ENCODE measurements at regions not wholly inside any gene's neighbourhood (a gene's known extent, or its start where the extent isn't known, plus 50 kb on each side); places are given as distances from the start of the nearest gene placed in this dataset.

DNA sequence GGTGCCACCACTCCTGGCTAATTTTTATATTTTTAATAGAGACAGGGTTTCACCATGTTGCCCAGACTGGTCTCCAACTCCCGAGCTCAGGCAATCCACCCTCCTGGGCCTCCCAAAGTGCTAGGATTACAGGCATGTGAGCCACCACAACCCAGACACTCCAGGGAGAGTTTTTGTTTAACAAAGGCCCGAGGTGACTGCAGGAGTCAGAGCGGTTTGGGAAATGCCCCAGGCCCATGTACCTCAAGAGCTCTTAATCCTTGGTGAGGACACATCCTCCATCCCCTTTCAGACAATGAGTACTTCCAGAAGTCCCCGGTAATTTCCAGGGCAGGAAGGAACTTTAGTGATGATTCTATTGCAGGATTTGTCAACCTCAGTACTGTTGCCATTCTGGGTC is 176.0 kb downstream of the ESRRB start:
- no peak for DNase-seq (ENCODE audit: low read depth)

DNA sequence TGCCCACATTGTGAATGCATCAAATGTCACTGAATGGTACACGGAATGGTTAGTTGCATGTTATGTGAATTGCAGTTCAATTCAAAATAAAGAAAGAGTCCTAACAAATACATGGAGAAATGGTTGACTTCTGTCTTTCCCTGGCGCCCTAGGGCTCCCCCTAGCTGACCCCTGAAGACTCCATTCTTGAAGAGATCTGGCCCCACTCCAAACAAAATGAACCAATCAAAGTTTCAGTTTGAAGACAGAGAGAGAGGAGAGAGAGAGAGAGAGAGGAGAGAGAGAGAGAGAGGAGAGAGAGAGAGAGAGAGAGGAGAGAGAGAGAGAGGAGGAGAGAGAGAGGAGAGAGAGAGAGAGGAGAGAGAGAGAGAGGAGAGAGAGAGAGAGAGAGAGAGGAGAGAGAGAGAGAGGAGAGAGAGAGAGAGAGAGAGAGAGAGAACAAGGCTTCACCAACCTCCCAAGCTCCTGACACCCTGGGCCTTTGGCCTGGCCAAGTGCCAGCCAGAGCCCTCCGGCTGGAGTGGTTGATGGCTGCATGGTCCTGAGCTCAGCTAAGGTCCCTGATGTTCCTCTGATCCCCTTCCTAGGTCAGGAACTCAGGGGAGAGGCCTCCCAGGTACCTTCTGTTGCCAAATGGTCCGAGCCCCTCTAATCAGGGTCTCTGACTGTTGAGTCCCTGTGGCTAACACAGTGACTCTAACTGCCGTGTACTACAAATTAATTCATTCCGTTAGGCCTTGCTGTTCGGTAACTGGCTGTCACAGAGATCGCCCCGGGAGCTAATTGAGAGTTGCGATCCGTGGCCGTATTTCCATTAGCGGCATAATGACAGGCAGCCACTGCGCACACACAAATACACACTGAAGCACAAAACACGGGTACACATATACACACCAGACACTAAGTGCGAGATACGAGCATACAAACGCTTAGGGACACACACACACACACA is 188.8 kb downstream of the ESRRB start:
- no peak for DNase-seq (ENCODE audit: low read depth)

- no peak for DNase-seq (ENCODE audit: low read depth)
These were observed 190.5 kb downstream of the ESRRB start for GRCh38 chr14:76566439-76566838.

DNA sequence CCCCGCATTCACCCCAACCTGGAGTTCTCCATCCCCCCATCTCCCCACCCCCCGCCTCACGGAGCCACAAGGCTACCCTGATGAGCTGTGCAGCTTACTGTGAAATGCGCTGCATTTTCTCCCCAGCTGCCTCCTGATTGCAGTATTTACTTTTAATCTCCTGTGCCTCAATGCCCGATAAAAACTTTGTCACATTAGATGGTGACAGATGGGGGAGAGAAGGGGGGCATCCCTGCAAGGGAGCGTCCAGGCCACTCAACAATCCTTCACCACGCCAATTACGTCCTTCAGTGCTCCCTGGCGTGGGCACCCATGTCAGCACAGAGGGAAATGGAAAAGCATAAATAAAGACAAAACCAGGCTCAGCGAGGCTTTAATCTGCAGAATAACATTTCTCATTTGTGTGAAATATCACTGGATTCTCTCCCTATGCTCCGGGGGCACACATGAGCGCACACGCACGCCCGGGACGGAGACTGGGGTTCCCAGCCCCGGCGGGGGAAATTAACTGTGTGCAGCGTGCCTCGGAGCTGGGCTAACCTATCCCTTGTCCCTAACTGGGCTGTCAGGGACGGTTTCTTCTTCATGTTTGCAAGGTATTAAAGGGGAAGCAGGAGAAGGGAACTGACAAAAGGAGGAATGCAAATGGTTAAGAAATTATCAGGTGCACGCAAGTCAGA is 186.7 kb upstream of the VASH1 start:
- DNase-seq (ENCODE audit: low read depth), result no peak

- no peak for DNase-seq (ENCODE audit: low read depth)
These were observed 186.2 kb upstream of the VASH1 start for GRCh38 chr14:76575108-76575507.

- no peak for DNase-seq (ENCODE audit: low read depth)
These were observed 185.1 kb upstream of the VASH1 start for GRCh38 chr14:76576047-76576741.

- DNase-seq (ENCODE audit: low read depth), result no peak
These were observed 184.2 kb upstream of the VASH1 start for GRCh38 chr14:76577090-76577489.

DNA sequence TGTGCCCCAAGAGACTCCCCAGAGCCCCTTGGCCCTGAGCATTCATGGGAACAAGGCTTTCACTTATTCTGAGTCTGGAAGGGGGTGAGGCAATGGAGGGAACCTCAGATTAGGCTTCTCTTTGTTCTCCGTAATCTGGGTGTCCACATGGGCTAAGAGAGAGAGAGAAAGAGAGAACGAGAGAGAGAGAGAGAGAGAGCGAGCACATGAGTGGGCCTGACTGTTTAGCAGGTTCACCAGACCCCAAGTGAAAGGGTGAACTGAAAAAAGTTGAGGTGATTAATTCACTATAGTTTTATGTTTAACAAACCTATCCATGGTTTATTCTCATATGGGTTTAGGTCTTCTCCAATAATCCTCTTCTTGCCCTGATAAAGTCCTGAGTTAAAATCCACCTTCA is 183.4 kb upstream of the VASH1 start:
- DNase-seq (ENCODE audit: low read depth), result no peak

GRCh38 chr14:76580399-76580798 is 180.9 kb upstream of the VASH1 start:
- DNase-seq (ENCODE audit: low read depth), result no peak

DNA sequence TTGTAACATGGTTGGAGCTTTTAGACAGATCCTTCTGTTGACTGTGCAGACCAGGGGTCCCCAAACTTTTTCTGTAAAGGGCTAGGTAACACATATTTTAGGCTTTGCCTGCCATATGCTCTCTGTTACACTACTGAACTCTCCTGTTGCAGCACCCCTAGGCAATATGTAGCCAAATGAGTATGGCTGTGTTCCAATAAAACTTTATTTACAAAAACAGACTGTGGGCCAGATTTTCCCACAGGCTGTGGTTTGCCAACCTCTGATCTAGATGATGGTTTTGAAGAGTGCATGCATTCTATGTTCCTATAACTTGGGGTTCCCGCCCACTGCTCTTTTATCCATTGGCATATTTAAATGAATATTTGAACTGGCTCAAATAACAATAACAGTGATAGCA is 180.3 kb upstream of the VASH1 start:
- no peak for DNase-seq (ENCODE audit: low read depth)

GRCh38 chr14:76581592-76581991 is 179.7 kb upstream of the VASH1 start:
- no peak for DNase-seq (ENCODE audit: low read depth)

- DNase-seq (ENCODE audit: low read depth), result no peak
These were observed 178.8 kb upstream of the VASH1 start for GRCh38 chr14:76582447-76582846.

DNA sequence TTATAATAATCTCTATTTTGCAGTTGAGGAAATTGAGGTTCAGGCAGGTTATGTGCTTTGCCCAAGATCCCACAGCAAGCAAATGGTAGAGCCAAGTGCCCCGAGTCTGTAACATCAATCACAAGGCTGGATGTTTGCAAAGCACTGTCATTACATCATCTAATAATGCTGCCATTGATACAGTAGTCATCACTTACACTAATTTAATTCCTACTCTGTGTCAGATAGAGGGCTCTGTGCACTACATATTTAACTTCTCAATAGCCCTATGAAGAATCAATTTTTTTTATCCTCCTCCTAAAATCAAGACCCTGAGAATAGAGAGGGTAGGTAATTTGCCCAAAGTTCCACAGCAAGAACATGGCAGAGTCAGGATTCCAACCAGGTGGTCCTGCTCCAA is 178.1 kb upstream of the VASH1 start:
- no peak for DNase-seq (ENCODE audit: low read depth)

GRCh38 chr14:76583805-76584204 is 177.5 kb upstream of the VASH1 start:
- no peak for DNase-seq (ENCODE audit: low read depth)

GRCh38 chr14:76584271-76584702 is 177.0 kb upstream of the VASH1 start:
- DNase-seq (ENCODE audit: low read depth), result no peak

GRCh38 chr14:76585616-76586015 is 175.7 kb upstream of the VASH1 start:
- DNase-seq (ENCODE audit: low read depth), result no peak

- no peak for DNase-seq (ENCODE audit: low read depth)
These were observed 172.0 kb upstream of the VASH1 start for GRCh38 chr14:76589246-76589645.

GRCh38 chr14:76591266-76591665 is 170.0 kb upstream of the VASH1 start:
- no peak for DNase-seq (ENCODE audit: low read depth)

DNA sequence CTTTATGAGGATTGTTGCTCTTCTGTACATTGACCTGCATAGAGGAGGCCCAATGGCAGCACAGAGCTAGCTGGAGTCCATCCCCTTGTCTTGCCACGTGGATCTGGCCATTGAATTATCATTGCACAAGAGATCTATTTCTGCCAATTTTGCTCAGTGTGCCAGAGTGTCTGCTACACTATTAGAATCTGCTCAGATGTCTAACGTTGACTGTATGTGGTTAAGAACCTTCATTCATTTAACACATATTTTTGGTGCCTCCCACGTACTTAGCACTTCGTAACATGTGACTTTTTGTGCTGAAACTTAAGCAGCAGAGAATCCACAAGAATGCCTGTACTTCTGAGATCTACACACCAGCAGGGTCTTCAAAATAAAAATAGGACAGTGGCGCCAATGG is 166.0 kb upstream of the VASH1 start:
- no peak for DNase-seq (ENCODE audit: low read depth)

- DNase-seq (ENCODE audit: low read depth), result no peak
These were observed 163.9 kb upstream of the VASH1 start for GRCh38 chr14:76597387-76597786.

GRCh38 chr14:76599141-76599540 is 162.1 kb upstream of the VASH1 start:
- DNase-seq (ENCODE audit: low read depth), result no peak

GRCh38 chr14:76599559-76600287 is 161.5 kb upstream of the VASH1 start:
- no peak for DNase-seq (ENCODE audit: low read depth)
